Fibroblast of villous mesenchyme (primary cell): ENCODE measurements at regions not wholly inside any gene's neighbourhood (a gene's known extent, or its start where the extent isn't known, plus 50 kb on each side); places are given as distances from the start of the nearest gene placed in this dataset.

ENCODE experiments used
- DNase-seq: peaks from one replicate; pipeline ENCODE4 v3.0.0-alpha.2; 2010; ENCODE audit warnings: low read depth
- H3K4me3 ChIP-seq: 2 replicates; pipeline ENCODE4 v1.5.1; 2011; ENCODE audit warnings: low read depth, mild to moderate bottlenecking, low read length
- CTCF ChIP-seq: IDR thresholded peaks from 2 replicates; pipeline ENCODE4 v1.5.1; 2012; ENCODE audit warnings: low read depth, mild to moderate bottlenecking, low read length; ENCODE audit not compliant: insufficient read depth

DNA sequence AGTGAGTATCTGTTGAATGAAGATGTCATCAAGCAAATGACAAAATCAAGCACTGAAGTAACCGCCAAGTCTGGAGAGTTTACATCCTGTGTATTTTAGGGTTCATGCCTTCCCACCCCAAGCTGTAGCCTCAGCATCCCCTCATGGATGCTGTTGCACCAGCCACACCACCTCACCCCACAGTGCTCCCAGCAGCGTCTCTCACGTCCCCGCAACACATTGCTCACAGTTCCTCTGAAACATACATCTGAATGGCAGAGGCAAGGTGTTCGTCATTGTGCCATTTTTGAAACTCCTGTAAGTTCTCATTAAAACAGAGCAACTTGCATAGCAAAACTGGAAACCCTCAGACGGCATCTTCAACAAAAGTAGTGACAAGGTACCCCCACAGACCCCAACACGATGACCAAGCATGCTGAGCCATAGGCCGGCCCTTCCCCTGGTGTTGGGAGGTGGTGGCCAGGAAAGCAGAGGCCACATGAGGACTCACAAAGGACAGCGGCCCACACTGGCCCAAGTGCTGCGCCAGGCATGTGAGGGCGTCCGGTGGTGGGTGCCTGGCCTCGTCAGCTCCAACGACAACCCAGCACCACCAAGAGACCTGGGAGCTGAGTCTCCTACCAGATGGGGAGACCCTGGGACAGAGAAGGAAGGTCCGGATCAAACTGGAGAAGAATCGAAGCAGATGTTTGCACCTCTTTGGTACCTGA is 456.5 kb downstream of the EIPR1 start:
- no peak for DNase-seq
- TF ChIP-seq CTCF = no peak

DNA sequence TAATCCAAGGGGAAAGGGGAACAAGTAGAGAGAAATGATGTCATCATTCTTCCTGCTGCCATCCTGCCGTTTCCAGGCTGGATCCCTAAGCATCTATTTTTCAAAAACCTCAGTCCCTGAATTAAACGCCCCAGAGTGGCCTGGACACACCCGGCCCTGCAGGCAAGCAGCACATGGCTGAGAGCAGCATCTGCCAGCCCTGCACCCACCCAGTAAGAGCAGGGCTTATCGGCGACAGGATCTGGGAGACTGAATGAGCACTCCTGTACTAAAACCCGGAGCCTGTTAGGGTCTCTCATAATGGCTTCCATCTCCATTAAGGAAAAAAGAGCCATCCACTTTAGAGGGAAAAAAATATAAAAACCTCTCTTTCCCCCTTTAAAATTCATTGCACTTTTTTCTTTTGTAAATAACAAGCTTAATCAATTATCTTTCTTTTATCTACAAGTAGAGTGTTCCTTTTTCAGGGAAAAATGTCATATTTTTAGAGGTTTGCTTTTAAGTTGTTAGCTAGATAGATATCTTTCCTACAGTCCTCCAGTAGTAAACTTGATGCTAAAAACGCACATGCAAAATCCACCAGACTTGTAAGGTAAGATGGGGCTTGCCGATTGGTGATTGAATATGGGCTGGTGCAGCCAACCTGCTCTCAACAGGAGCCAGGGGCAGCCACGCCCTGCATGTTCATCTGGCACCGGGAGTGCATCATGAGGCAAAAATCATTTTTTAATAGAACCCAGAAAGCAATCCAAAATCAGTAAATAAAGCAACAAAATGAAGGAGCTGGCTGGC is 457.8 kb downstream of the EIPR1 start:
- no peak overlapping the region for H3K4me3 ChIP-seq
- no peak for DNase-seq
- TF ChIP-seq CTCF = no peak

More for the DNA sequence above, 456.5 kb downstream of the EIPR1 start:
- H3K4me3 ChIP-seq = no peak overlapping the region

DNA sequence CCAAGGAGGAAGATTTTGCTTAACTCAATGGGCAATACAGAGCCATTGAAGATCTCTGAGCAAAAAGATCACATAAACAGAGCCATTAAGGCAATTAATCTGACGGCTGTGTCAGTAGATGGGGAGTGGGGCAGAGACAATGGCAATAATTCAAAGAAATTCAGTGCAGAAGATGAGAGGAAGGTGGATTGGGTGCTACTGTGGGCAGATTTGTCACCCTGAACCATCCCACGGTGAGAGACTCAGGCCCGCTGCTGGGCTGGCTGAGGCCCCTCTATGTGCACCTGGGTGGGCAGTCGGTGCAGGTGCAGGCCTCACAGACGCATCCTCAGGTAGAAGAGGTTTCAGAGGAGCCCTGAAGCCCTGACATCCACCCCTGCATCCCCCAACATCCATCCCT is 458.6 kb downstream of the EIPR1 start:
- no peak for DNase-seq
- TF ChIP-seq CTCF = no peak
- H3K4me3 ChIP-seq = no peak overlapping the region

- no peak for DNase-seq
- TF ChIP-seq CTCF = no peak
- no peak overlapping the region for H3K4me3 ChIP-seq
These were observed 461.0 kb downstream of the EIPR1 start for GRCh38 chr2:2916621-2917020.

- TF ChIP-seq CTCF = no peak
- no peak for DNase-seq
- no peak overlapping the region for H3K4me3 ChIP-seq
These were observed 463.4 kb downstream of the EIPR1 start for GRCh38 chr2:2914252-2914651.

GRCh38 chr2:2913601-2914120 is 464.0 kb downstream of the EIPR1 start:
- DNase-seq = no peak
- no peak for TF ChIP-seq CTCF
- no peak overlapping the region for H3K4me3 ChIP-seq
